Hippocampal formation (tissue), 2 donors: ENCODE measurements at regions not wholly inside any gene's neighbourhood (a gene's known extent, or its start where the extent isn't known, plus 50 kb on each side); places are given as distances from the start of the nearest gene placed in this dataset.
A peak's percentile ranks its signal among the peaks of the same experiment; 100 is the strongest.

Experiments
- DNase-seq, 2 donors: peaks; one replicate each; lab custom pipeline; 2025; lab: John Stamatoyannopoulos, UW

- DNase-seq, result no peak
Measured at GRCh38 chr5:82397741-82398320, 119.7 kb upstream of the RPS23 start.

- DNase-seq, result peak; percentile 3 to 17
Measured at GRCh38 chr5:82396871-82397514, 118.8 kb upstream of the RPS23 start.

- no peak for DNase-seq
Measured at GRCh38 chr5:82396396-82396795, 118.2 kb upstream of the RPS23 start.

- DNase-seq, result no peak
Measured at GRCh38 chr5:82393951-82394350, 115.8 kb upstream of the RPS23 start.

- no peak for DNase-seq
Measured at GRCh38 chr5:82390088-82390487, 111.9 kb upstream of the RPS23 start.

GRCh38 chr5:82389347-82389746 is 111.2 kb upstream of the RPS23 start:
- DNase-seq, result no peak

- DNase-seq, result no peak
Measured at GRCh38 chr5:82388181-82388580, 110.0 kb upstream of the RPS23 start.

GRCh38 chr5:82387819-82388166 is 109.6 kb upstream of the RPS23 start:
- no peak for DNase-seq

- no peak for DNase-seq
Measured at GRCh38 chr5:82387001-82387818, 109.1 kb upstream of the RPS23 start.

GRCh38 chr5:82386576-82386975 is 108.4 kb upstream of the RPS23 start:
- no peak for DNase-seq

- no peak for DNase-seq
Measured at GRCh38 chr5:82384034-82384750, 106.0 kb upstream of the RPS23 start.

GRCh38 chr5:82381591-82381990 is 103.4 kb upstream of the RPS23 start:
- DNase-seq, result no peak

- DNase-seq, result no peak
Measured at GRCh38 chr5:82376307-82376706, 98.2 kb upstream of the RPS23 start.

- DNase-seq, result peak in 1 of 2 donors; percentile 10
Measured at GRCh38 chr5:82375488-82376244, 97.5 kb upstream of the RPS23 start.

- no peak for DNase-seq
Measured at GRCh38 chr5:82374637-82375036, 96.5 kb upstream of the RPS23 start.

GRCh38 chr5:82367930-82368329 is 89.8 kb upstream of the RPS23 start:
- DNase-seq, result no peak

- no peak for DNase-seq
Measured at GRCh38 chr5:82365744-82366228, 87.6 kb upstream of the RPS23 start.

GRCh38 chr5:82365026-82365425 is 86.9 kb upstream of the RPS23 start:
- DNase-seq, result no peak

- peak in 1 of 2 donors; percentile 44 for DNase-seq
Measured at GRCh38 chr5:82364497-82364896, 86.3 kb upstream of the RPS23 start.

- DNase-seq, result no peak
Measured at GRCh38 chr5:82363524-82363923, 85.4 kb upstream of the RPS23 start.

- DNase-seq, result no peak
Measured at GRCh38 chr5:82362636-82363035, 84.5 kb upstream of the RPS23 start.

GRCh38 chr5:82360022-82360421 is 81.9 kb upstream of the RPS23 start:
- no peak for DNase-seq
